ENCODE measurements at regions not wholly inside any gene's neighbourhood (a gene's known extent, or its start where the extent isn't known, plus 50 kb on each side); places are given as distances from the start of the nearest gene placed in this dataset.

DNA sequence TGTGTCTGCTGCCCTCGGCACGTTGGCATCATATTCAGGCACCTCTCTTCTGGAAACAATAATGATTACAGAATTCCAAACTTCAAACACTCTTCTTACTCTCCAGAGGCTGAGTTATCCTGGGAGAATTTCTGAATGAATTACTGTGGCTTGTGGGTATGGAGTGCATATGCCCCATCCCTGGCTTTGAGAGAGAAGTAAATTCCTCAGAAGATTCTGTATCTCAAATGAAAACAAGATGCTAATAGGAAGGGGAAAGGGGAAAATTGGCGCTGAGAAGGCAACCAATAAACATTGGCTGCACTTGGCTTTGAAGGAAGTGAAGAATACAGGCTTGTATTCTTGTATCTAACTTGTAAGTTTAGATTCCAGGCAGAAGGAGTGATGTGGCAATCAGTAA lies 132.0 kb upstream of the NOVA1 start:
- no peaks in the 10 kb centered on the region for H3K27me3 ChIP-seq
- no peak for TF ChIP-seq POLR2A (IDR thresholded peaks at IDR 0.05)
- TF ChIP-seq, protein P1, sequence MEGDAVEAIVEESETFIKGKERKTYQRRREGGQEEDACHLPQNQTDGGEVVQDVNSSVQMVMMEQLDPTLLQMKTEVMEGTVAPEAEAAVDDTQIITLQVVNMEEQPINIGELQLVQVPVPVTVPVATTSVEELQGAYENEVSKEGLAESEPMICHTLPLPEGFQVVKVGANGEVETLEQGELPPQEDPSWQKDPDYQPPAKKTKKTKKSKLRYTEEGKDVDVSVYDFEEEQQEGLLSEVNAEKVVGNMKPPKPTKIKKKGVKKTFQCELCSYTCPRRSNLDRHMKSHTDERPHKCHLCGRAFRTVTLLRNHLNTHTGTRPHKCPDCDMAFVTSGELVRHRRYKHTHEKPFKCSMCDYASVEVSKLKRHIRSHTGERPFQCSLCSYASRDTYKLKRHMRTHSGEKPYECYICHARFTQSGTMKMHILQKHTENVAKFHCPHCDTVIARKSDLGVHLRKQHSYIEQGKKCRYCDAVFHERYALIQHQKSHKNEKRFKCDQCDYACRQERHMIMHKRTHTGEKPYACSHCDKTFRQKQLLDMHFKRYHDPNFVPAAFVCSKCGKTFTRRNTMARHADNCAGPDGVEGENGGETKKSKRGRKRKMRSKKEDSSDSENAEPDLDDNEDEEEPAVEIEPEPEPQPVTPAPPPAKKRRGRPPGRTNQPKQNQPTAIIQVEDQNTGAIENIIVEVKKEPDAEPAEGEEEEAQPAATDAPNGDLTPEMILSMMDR (IDR thresholded peaks at IDR 0.05): no peak
- H3K4me1 ChIP-seq: no peaks in the 10 kb centered on the region
- no peaks in the 10 kb centered on the region for H3K9me3 ChIP-seq
- 61 to 66% (median 64%) methylated on average over 3 of the region's 3 CpGs for WGBS, 4 donors
- H3K4me3 ChIP-seq: no peak overlapping the region
- DNase-seq: no peak
- intact Hi-C loops (cut with DNase I): no loop called here
- H3K27ac ChIP-seq: no peak overlapping the region
- no peak for ATAC-seq
- no peaks in the 10 kb centered on the region for H3K36me3 ChIP-seq

DNA sequence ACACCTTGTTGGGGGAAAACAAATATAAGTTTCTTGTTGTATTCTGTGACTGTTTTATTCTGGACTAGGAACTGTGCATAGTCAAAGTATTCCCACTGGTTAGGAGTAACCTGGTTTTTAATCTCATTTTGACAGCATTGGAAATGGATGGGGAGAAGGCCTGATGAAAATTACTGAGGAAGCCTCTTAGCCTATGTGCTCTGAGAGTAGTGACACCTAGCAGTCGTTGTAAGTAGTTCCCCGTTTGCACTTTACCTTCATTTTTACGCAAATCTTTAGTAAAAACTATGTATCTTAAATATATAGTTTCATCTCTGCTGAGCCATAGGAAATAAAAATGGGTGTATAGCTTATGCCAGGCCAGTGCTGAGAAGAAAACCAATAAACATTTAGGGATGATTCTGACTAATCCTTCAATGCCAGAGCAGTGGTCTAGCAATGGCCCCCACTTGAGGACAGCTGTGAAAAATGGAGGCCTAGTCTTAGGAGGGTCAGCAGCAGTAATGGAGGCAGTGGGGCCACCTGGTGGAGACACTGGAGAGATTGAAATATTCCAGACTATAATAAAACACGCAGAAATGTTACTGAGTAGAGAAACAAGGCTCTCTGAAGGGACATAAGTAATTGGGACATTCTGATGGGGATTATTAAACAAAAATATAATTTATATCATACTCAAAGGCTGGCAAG lies 133.2 kb upstream of the NOVA1 start:
- DNase-seq (no peak), ATAC-seq (no peak)
- H3K9me3 ChIP-seq: peaks cover 0 to 7% (median 0%) of the 10 kb centered on the region in 12 donors
- TF ChIP-seq, protein P1 (IDR thresholded peaks at IDR 0.05): peak in 4 of 12 donors; percentile 9 to 37 (median 22)
- no peak for TF ChIP-seq POLR2A (IDR thresholded peaks at IDR 0.05)
- no peaks in the 10 kb centered on the region for H3K27me3 ChIP-seq
- no peak overlapping the region for H3K27ac ChIP-seq
- H3K36me3 ChIP-seq: no peaks in the 10 kb centered on the region
- no peaks in the 10 kb centered on the region for H3K4me1 ChIP-seq
- 76 to 80% (median 78%) methylated on average over 4 of the region's 4 CpGs for WGBS, 4 donors
- intact Hi-C loops (cut with DNase I): no loop called here
- H3K4me3 ChIP-seq: no peak overlapping the region

DNA sequence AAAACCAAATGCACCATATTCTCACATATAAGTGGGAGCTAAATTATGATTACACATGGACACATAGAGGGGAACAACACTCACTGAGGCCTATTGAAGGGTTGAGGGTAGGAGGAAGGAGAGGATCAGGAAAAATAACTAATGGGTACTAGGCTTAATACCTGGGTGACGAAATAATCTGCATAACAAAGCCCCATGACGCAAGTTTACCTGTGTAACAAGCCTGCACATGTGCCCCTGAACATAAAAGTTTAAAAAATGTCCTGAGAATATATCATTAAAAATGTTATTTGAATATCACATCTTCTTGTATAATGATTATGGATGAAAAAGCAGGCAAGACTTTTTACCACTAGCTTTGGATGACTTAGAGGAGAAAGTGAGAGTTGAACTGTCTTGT lies 138.0 kb upstream of the NOVA1 start:
- peaks cover 0 to 7% (median 0%) of the 10 kb centered on the region in 12 donors for H3K9me3 ChIP-seq
- DNase-seq: no peak
- 43 to 68% (median 62%) methylated on average over 2 of the region's 2 CpGs for WGBS, 4 donors
- H3K4me3 ChIP-seq: no peak overlapping the region
- H3K27ac ChIP-seq: no peak overlapping the region
- TF ChIP-seq, protein P1 (IDR thresholded peaks at IDR 0.05): no peak
- no peak for TF ChIP-seq POLR2A (IDR thresholded peaks at IDR 0.05)
- no peaks in the 10 kb centered on the region for H3K4me1 ChIP-seq
- no peaks in the 10 kb centered on the region for H3K36me3 ChIP-seq
- ATAC-seq: no peak
- no peaks in the 10 kb centered on the region for H3K27me3 ChIP-seq
- intact Hi-C loops (cut with DNase I): no loop called here

DNA sequence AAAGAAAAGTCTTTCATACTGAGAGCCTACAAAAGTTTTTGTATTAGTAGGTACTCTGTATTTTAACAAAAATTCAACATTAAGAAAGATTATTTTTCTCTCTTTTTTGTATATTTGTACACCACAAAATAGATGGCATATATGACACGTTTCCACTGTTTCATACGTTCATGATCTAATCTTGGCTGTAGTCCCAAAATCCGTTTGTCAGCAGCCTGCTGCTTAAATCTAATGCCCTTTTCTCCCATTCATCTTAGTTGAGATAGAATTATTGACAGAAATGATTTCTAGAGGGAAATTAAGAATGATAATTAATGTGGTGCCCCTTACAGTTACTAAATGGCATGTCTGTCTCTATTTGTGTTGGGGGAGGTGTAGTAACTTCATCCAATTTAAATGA lies 140.7 kb upstream of the NOVA1 start:
- Histone ChIP-seq H3K4me1 (no peaks in the 10 kb centered on the region), H3K4me3 (no peak overlapping the region), H3K27me3 (no peaks in the 10 kb centered on the region), H3K36me3 (no peaks in the 10 kb centered on the region), H3K9me3 (peaks cover 0 to 7% (median 0%) of the 10 kb centered on the region in 12 donors), H3K27ac (no peak overlapping the region)
- WGBS, 4 donors: 19 to 33% (median 21%) methylated on average over 3 of the region's 3 CpGs
- TF ChIP-seq, protein P1 (IDR thresholded peaks at IDR 0.05): no peak
- TF ChIP-seq POLR2A (IDR thresholded peaks at IDR 0.05): no peak
- ATAC-seq: no peak
- intact Hi-C loops (cut with DNase I): no loop called here
- no peak for DNase-seq

All from heart left ventricle (tissue), 16 donors.